HCT116 (cell line): ENCODE measurements at regions not wholly inside any gene's neighbourhood (a gene's known extent, or its start where the extent isn't known, plus 50 kb on each side); places are given as distances from the start of the nearest gene placed in this dataset.

Experiments used
- ATAC-seq: fragments of 200-7000 bp; cut with Tn5 transposase; 2 replicates; pipeline ENCODE4 v1.9.1; 2020; ENCODE audit warnings: mild to moderate bottlenecking, moderate library complexity
- BruUV-seq: library from RNA; stranded (reverse); fragments of 400-500 nt; replicated peaks from 2 replicates; lab custom pipeline; 2021; lab: Mats Ljungman, UMichigan
- CTCF ChIA-PET: fragments of 300-600 bp; sonication (Branson Sonifier 250); formaldehyde crosslinking; loops from one replicate; lab custom pipeline; 2021; ENCODE audit warnings: antibody characterized with exemption; lab: Charles Lee
- POLR2A ChIA-PET: fragments of 300-600, 350-600 bp; sonication (Branson Sonifier 250); formaldehyde crosslinking; loops from one replicate; lab custom pipeline; 2021; ENCODE audit warnings: antibody characterized with exemption; lab: Charles Lee
- RAD21 ChIA-PET, 2 experiments: fragments of 300-600 bp; sonication (Branson Sonifier 250); formaldehyde crosslinking; loops; one replicate each; lab custom pipeline; 2023; ENCODE audit warnings: low total read pairs in 2 of 2; ENCODE audit not compliant: uncharacterized antibody in 2 of 2, unreplicated experiment in 2 of 2, low non-redundant PET in 1 of 2; lab: Charles Lee
- DNase-seq: peaks from one replicate; pipeline ENCODE4 v3.0.0-alpha.2; 2010; ENCODE audit warnings: low read depth, low spot score
- H2AFZ ChIP-seq: fragments of 200-600 bp; shearing (Covaris generic), sonication (generic); 2 replicates; pipeline ENCODE4 v1.6.1; 2017; ENCODE audit warnings: low read depth, mixed run types, mixed read lengths, antibody characterized with exemption, low read length; ENCODE audit not compliant: poor library complexity, severe bottlenecking
- H3K27ac ChIP-seq: 2 replicates; pipeline ENCODE4 v1.5.1; 2012; ENCODE audit warnings: low read depth, low read length
- H3K27me3 ChIP-seq: fragments of 200-600 bp; sonication (generic); 2 replicates; pipeline ENCODE4 v1.6.1; 2016; ENCODE audit warnings: mixed run types, low read length, mixed read lengths; ENCODE audit not compliant: insufficient read depth
- H3K36me3 ChIP-seq, 2 experiments: fragments of 200-500 bp in 1 of 2; fragments of 200-600 bp in 1 of 2; sonication (Bioruptor generic) in 1 of 2; sonication (generic) in 1 of 2; 2 replicates each; pipeline versions ENCODE4 v1.5.1 to v1.6.1; 2014 to 2016; ENCODE audit warnings: low read length in 2 of 2, inconsistent platforms in 1 of 2, mixed read lengths in 1 of 2, mixed run types in 1 of 2; ENCODE audit not compliant: insufficient read depth in 2 of 2, control insufficient read depth in 1 of 2
- H3K4me1 ChIP-seq, 2 experiments: fragments of 200-600 bp in 1 of 2; sonication (generic) in 1 of 2; 2 replicates each; pipeline versions ENCODE4 v1.5.1 to v1.6.1; 2012 to 2017; ENCODE audit warnings: low read length in 2 of 2, inconsistent platforms in 1 of 2, mild to moderate bottlenecking in 1 of 2, mixed read lengths in 1 of 2, mixed run types in 1 of 2, moderate library complexity in 1 of 2; ENCODE audit not compliant: insufficient read depth in 2 of 2, control insufficient read depth in 1 of 2
- H3K4me2 ChIP-seq: fragments of 200-600 bp; sonication (generic); 2 replicates; pipeline ENCODE4 v1.6.1; 2017; ENCODE audit warnings: mixed run types, low read length, mixed read lengths
- H3K4me3 ChIP-seq, 2 experiments: fragments of 200-600 bp in 1 of 2; sonication (generic) in 1 of 2; replicated peaks in 1 of 2; 2 replicates each; pipeline ENCODE4 v1.5.1; 2011 to 2016; ENCODE audit warnings: low read length in 2 of 2, control low read depth in 1 of 2, low read depth in 1 of 2, mild to moderate bottlenecking in 1 of 2, mixed read lengths in 1 of 2, mixed run types in 1 of 2
- H3K79me2 ChIP-seq: fragments of 200-600 bp; sonication (generic); 2 replicates; pipeline ENCODE4 v1.6.1; 2017; ENCODE audit warnings: mild to moderate bottlenecking, mixed run types, low read length, moderate library complexity, mixed read lengths; ENCODE audit not compliant: insufficient read depth
- H3K9ac ChIP-seq: fragments of 200-600 bp; sonication (generic); 2 replicates; pipeline ENCODE4 v1.6.1; 2016; ENCODE audit warnings: low read length, mixed read lengths
- H3K9me2 ChIP-seq: fragments of 200-600 bp; sonication (generic), shearing (Covaris generic); 2 replicates; pipeline ENCODE4 v1.6.1; 2017; ENCODE audit warnings: mixed run types, mild to moderate bottlenecking, moderate library complexity; ENCODE audit not compliant: insufficient read depth
- H3K9me3 ChIP-seq, 2 experiments: fragments of 200-500 bp in 1 of 2; fragments of 200-600 bp in 1 of 2; sonication (Bioruptor generic) in 1 of 2; sonication (generic) in 1 of 2; 2 replicates each; pipeline ENCODE4 v1.6.1; 2014 to 2017; ENCODE audit warnings: low read length in 2 of 2, mixed read lengths in 2 of 2, inconsistent platforms in 1 of 2, low read depth in 1 of 2, mild to moderate bottlenecking in 1 of 2, mixed run types in 1 of 2, moderate library complexity in 1 of 2; ENCODE audit not compliant: control insufficient read depth in 1 of 2, insufficient read depth in 1 of 2
- H4K20me1 ChIP-seq: fragments of 200-600 bp; sonication (generic), shearing (Covaris generic); 2 replicates; pipeline ENCODE4 v1.6.1; 2017; ENCODE audit warnings: mixed run types, mild to moderate bottlenecking, moderate library complexity; ENCODE audit not compliant: insufficient read depth
- CEBPB ChIP-seq: IDR thresholded peaks from 2 replicates; pipeline ENCODE4 v1.6.1; 2012; ENCODE audit warnings: low read depth
- ELF1 ChIP-seq: IDR thresholded peaks from 2 replicates; pipeline ENCODE4 v1.6.1; 2012; ENCODE audit warnings: low read depth, borderline replicate concordance
- FOSL1 ChIP-seq: IDR thresholded peaks from 2 replicates; pipeline ENCODE4 v1.6.1; 2012; ENCODE audit warnings: low read depth
- MAX ChIP-seq: IDR thresholded peaks from 2 replicates; pipeline ENCODE4 v1.6.1; 2012
- POLR2A ChIP-seq: IDR thresholded peaks from 2 replicates; pipeline ENCODE4 v1.7.0; 2011; ENCODE audit warnings: borderline replicate concordance; ENCODE audit not compliant: insufficient read depth, insufficient read length; ENCODE audit errors: extremely low read depth
- RAD21 ChIP-seq: IDR thresholded peaks from 2 replicates; pipeline ENCODE4 v1.6.1; 2012; ENCODE audit warnings: low read depth, mild to moderate bottlenecking
- REST ChIP-seq: IDR thresholded peaks from 2 replicates; pipeline ENCODE4 v1.6.1; 2012; ENCODE audit warnings: low read depth
- SP1 ChIP-seq: IDR thresholded peaks from 2 replicates; pipeline ENCODE4 v1.6.1; 2012; ENCODE audit warnings: low read depth
- SRF ChIP-seq: IDR thresholded peaks from 2 replicates; pipeline ENCODE4 v1.6.1; 2012; ENCODE audit warnings: low read depth
- TCF7L2 ChIP-seq: IDR thresholded peaks from 2 replicates; pipeline ENCODE4 v1.7.0; 2011; ENCODE audit warnings: borderline replicate concordance, inconsistent platforms; ENCODE audit not compliant: insufficient read depth, insufficient read length; ENCODE audit errors: extremely low read depth
- YY1 ChIP-seq: IDR thresholded peaks from 2 replicates; pipeline ENCODE4 v1.6.1; 2011; ENCODE audit warnings: low read length, low read depth, moderate library complexity, mild to moderate bottlenecking; ENCODE audit not compliant: insufficient replicate concordance; ENCODE audit errors: extremely low read depth
- ZNF274 ChIP-seq: fragments of 200-500 bp; sonication (Bioruptor generic); IDR thresholded peaks from 2 replicates; pipeline ENCODE4 v1.6.1; 2014; ENCODE audit warnings: mild to moderate bottlenecking, low read depth, low read length, inconsistent platforms
- intact Hi-C: fragments of 100-400 bp; cut with micrococcal nuclease; formaldehyde crosslinking; loops from 2 replicates; pipeline ENCODE4 v1.10.0; 2022

- RAD21 ChIA-PET, result no interaction called here
- H3K9me2 ChIP-seq, result no peaks in the 10 kb centered on the region
- POLR2A ChIA-PET, result no interaction called here
- peaks cover 50% of the 10 kb centered on the region for H3K27me3 ChIP-seq
- no peaks in the 10 kb centered on the region for H3K9me3 ChIP-seq
- H3K9ac ChIP-seq, result no peak overlapping the region
- no TSS peak for BruUV-seq
- TF ChIP-seq MAX (no peak), YY1 (no peak), RAD21 (no peak), ZNF274 (no peak)
- H3K36me3 ChIP-seq, result no peaks in the 10 kb centered on the region
- intact Hi-C loops, result no loop called here
- H2AFZ ChIP-seq, result no peak overlapping the region
- no peak overlapping the region for H3K4me2 ChIP-seq
- ATAC-seq (no peak), DNase-seq (no peak)
- CTCF ChIA-PET, result no interaction called here
- no peak overlapping the region for H3K4me3 ChIP-seq
- no peaks in the 10 kb centered on the region for H3K4me1 ChIP-seq
- no peaks in the 10 kb centered on the region for H4K20me1 ChIP-seq
- no peak overlapping the region for H3K27ac ChIP-seq
- no peaks in the 10 kb centered on the region for H3K79me2 ChIP-seq
Observed at GRCh38 chr3:124397088-124397487, 333.2 kb upstream of the UMPS start.

GRCh38 chr3:124398594-124398993, 331.7 kb upstream of the UMPS start:
- no peak overlapping the region for H3K27ac ChIP-seq
- no peaks in the 10 kb centered on the region for H3K79me2 ChIP-seq
- H3K4me1 ChIP-seq, result no peaks in the 10 kb centered on the region
- H3K27me3 ChIP-seq, result peaks cover 46% of the 10 kb centered on the region
- no peak for DNase-seq
- ChIA-PET RAD21 (no interaction called here), CTCF (no interaction called here), POLR2A (no interaction called here)
- H3K4me3 ChIP-seq, result no peak overlapping the region
- no peak for TF ChIP-seq FOSL1
- TF ChIP-seq ZNF274, result no peak
- no peak for TF ChIP-seq REST
- TF ChIP-seq CEBPB, result no peak
- TF ChIP-seq RAD21, result no peak
- no peak for TF ChIP-seq YY1
- no peak for TF ChIP-seq TCF7L2
- TF ChIP-seq SRF, result no peak
- no peak for TF ChIP-seq SP1
- TF ChIP-seq ELF1, result no peak
- no peak for TF ChIP-seq POLR2A
- ATAC-seq, result no peak
- H3K9me2 ChIP-seq, result no peaks in the 10 kb centered on the region
- no peaks in the 10 kb centered on the region for H3K36me3 ChIP-seq
- H3K4me2 ChIP-seq, result no peak overlapping the region
- H3K9me3 ChIP-seq, result no peaks in the 10 kb centered on the region
- BruUV-seq, result no TSS peak
- H4K20me1 ChIP-seq, result no peaks in the 10 kb centered on the region
- intact Hi-C loops, result no loop called here
- no peak overlapping the region for H2AFZ ChIP-seq
- no peak overlapping the region for H3K9ac ChIP-seq
